Esophagus mucosa (tissue), 1 donor: ENCODE measurements at regions not wholly inside any gene's neighbourhood (a gene's known extent, or its start where the extent isn't known, plus 50 kb on each side); places are given as distances from the start of the nearest gene placed in this dataset.
A peak's percentile ranks its signal among the peaks of the same experiment; 100 is the strongest.

Experiments
- ATAC-seq: fragments of 200-7000 bp; cut with Tn5 transposase; one replicate; pipeline ENCODE4 v1.9.1; 2020
- donor health status: DM: yes; HTN: yes; CAD: no.

DNA sequence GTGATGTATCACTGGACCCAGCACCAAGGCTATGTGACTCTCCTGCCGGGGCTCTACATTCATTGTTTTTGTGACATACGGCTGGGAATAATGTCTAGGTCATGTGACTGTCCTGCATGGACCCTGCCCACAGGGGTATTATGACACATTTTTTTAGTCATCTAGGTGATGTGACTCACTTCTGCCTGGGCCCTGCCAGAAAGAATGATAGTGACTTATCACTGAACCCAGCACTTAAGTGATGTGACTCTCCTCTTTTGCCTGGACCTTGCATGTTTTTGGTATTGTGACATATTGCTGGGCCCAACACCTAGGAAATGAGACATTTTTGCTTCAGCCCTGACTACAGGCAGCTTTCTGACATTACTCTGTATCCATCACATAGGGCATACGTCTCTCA, 51.1 kb upstream of the ZNF107 start:
- no peak for ATAC-seq

DNA sequence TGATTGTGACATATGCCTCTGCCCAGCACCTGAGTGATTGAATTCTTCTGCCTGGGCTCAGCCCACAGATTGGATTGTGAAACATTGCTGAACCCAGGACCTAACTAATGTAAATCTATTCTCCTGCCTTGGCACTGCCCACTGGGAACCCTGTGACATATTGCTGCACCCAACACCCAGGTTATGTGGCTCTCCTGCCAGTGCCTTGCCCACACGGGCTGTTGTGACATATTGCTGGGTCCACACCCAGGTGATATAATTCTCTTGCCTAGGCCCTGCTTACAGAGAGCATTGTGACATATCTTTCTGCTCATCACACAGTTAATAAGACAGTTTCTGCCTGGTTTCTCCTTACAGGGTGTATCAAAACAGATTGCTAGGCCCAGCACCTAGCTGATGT, 50.8 kb upstream of the ZNF680 start:
- peak; percentile 74 for ATAC-seq
